Smooth muscle cell of the brain vasculature (primary cell): ENCODE measurements at regions not wholly inside any gene's neighbourhood (a gene's known extent, or its start where the extent isn't known, plus 50 kb on each side); places are given as distances from the start of the nearest gene placed in this dataset.
"Not testable (repeated sequence)": the region's sequence is repeated elsewhere in the genome, so short reads cannot be mapped to it uniquely, and the experiment has no call there.

Experiments
- DNase-seq: peaks from one replicate; pipeline ENCODE4 v3.0.0-alpha.2; 2012; ENCODE audit warnings: low read depth, low spot score

DNA sequence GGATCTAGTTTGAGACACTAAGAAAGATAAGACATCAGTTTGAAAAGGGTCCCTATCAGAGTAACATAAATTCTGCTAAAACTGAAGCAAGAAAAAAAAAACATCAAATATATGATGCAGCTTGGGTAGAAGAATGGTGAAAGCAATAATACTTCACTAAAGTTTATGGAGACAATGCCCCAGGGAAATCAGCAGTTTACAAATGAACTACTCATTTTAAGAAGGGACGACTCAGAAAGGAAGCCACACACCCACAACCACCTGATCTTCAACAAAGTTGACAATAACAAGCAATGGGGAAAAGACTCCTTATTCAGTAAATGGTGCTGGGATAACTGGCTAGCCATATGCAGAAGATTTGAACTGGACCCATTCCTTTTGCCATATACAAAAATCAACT, 143.5 kb downstream of the TPBG start:
- DNase-seq = no peak

DNA sequence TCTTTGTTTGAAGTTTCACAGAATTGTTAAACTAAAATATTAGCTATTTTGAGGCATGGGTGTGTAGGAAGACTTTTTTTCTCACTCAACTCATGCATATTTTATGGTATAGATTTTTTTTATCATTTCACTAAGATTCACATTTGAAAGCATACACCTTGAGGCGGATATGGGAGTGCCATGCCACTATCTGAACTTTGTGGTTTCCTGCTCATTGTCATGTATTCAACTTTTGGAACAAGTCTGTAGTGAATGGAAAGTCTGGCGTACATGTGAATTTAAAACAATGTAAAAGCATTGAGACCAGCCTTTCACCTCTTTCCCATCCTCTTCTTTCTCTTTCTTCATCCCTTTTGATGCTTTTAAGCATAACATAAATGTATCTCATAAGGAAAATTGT, 147.9 kb downstream of the TPBG start:
- DNase-seq = no peak

DNA sequence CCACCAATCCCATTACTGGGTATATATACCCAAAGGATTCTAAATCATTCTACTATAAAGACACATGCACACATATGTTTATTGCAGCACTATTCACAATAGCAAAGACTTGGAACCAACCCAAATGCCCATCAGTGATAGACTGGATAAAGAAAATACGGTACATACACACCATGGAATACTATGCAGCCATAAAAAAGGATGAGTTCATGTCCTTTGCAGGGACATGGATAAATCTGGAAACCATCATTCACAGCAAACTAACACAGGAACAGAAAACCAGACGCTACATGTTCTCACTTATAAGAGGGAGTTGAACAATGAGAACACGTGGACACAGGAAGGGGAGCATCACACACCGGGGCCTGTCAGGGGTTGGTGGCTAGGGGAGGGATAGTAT, 154.3 kb downstream of the TPBG start:
- not testable (repeated sequence) for DNase-seq

DNA sequence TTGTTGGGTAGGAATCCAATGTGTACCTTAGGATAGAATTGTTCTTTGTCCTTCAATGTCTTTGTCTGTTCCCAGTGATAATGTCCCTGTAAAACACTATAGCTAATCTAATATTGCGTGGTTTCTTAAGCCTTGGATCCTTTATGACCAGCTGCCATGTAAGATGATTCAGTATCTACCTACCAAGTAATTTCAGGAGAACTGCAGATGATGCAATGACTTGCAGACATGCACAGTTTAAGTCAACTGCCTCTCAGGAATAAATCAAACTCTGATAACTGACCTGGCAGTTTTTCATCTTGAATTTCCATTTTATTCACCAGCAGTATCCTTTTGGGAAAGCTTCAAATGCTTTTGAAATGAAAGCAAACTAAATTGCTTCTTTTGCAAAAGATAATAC, 157.8 kb downstream of the TPBG start:
- DNase-seq = no peak

DNA sequence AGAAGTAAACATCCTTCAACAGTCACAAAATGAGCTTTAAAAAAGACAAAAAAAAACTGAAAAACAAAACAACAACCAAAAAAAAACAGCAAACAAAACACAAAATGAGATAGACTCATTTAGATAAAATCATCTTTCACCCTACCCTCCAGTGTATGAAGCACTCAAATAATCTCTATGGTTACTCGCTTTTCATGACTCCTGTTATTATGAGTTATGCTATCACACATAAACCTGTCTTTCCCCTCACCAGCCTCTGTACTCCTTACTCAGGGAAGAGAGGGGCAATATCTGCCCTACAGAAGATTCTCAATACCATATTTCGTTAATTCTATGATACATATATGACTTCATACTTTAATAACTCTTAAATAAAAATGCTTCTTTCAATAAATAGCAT, 158.2 kb downstream of the TPBG start:
- no peak for DNase-seq

DNA sequence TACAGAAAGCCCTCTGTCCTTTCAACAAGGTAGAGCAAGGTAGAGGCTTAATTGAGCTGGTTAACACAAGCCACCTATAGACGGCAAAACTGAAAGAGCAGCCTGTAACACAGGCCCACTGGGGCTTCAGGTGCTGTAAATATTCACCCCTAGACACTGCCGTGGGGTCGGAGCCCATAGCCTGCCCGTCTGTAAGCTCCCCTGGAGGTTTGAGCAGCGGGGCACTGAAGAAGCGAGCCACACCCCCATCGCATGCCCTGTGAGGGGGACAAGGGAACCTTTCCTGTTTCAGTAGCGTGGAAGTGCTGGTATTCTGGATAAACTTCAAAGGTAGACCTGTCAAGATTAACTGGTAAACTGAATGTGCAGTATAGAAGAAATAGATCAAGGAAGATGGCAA, 160.4 kb downstream of the TPBG start:
- no peak for DNase-seq

GRCh38 chr6:82525775-82526495, 162.3 kb downstream of the TPBG start:
- DNase-seq = no peak

GRCh38 chr6:82529960-82530460, 166.4 kb downstream of the TPBG start:
- DNase-seq = not testable (repeated sequence)

DNA sequence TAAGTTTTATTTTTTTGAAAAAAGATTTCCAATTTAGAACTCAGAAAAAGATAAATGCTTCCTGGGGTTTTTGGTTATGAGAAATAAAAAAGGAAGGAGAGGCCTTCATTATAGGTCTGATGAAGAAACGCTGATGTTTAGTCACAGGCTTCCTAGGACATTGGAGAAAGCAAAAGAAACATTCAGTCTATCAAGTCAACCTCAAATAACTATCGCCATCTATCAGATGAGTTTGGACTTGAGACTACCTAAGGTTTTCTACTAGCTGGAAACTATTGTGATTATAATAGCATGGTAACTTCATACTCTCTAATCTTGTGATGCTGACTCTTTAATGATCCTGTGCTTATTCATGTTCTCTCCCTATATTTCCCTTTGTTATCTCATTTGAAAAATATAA, 171.3 kb downstream of the TPBG start:
- DNase-seq = no peak

DNA sequence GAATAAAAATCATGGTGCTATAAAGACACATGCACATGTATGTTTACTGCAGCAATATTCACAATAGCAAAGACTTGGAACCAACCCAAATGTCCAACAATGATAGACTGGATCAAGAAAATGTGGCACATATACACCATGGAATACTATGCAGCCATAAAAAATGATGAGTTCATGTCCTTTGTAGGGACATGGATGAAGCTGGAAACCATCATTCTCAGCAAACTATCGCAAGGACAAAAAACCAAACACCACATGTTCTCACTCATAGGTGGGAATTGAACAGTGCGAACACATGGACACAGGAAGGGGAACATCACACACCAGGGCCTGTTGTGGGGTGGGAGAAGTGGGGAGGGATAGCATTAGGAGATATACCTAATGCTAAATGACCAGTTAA, 185.9 kb downstream of the TPBG start:
- DNase-seq = not testable (repeated sequence)

DNA sequence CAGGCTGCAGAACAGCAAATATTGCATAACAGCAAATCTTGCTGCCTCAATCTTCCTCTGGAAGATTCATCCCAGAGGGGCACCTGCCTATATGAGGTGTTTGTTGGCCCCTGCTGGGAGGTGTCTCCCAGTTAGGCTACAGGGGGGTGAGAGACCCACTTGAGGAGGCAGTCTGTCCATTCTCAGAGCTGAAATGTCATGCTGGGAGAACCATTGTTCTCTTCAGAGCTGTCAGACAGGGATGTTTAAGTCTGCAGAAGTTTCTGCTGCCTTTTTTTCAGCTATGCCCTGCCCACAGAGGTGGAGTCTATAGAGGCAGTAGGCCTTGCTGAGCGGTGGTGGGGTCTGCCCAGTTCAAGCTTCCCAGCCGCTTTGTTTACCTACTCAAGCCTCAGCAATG, 187.7 kb downstream of the TPBG start:
- not testable (repeated sequence) for DNase-seq

DNA sequence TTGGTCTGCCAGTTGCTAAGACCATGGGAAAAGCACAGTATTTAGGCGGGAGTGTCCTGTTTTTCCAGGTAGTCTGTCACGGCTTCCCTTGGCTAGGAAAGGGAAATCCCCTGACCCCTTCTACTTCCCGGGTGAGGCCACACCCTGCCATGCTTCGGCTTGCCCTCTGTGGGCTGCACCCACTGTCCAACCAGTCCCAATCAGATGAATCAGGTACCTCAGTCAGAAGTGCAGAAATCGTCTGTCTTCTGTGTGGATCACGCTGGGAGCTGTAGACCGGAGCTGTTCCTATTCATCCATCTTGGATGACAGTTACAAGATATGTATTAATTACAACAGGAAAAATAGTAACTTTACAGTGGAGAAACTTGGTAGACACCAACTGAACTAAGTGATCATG, 188.2 kb downstream of the TPBG start:
- DNase-seq = no peak

DNA sequence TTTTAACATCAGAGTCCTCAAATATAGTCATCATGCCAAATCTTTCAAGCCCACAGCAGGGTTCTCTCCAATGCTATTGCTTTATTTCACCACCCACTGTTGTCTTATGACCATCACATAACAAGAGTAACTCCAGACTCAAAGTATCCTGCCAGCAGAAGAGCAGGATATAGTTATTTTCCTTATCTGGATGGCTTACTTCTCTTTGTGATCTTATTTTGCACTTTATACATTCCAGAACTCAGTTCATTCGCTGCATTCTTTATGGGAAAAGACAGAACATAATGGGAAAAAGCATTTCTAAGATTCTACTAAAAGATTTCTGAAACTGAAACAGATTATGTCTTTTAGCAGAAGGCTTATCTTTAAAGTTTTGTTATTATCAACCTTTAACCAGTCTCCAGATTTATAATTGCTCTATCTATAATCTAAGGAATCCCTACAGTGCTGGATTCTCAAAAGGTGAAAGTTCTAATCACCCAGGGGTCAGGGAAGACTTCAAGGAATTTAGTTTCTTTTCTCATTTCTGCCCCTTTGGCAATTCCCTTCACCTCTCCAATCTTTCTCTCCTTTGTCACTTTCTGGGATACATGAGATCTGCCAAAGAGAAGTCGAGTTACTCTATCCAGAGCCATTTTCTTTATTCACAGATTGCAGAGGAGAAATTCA, 190.4 kb downstream of the TPBG start:
- DNase-seq = peak; percentile 53

- DNase-seq = no peak
Measured at GRCh38 chr6:82554666-82555065, 191.0 kb downstream of the TPBG start.

GRCh38 chr6:82555801-82556200, 192.2 kb downstream of the TPBG start:
- DNase-seq = no peak

DNA sequence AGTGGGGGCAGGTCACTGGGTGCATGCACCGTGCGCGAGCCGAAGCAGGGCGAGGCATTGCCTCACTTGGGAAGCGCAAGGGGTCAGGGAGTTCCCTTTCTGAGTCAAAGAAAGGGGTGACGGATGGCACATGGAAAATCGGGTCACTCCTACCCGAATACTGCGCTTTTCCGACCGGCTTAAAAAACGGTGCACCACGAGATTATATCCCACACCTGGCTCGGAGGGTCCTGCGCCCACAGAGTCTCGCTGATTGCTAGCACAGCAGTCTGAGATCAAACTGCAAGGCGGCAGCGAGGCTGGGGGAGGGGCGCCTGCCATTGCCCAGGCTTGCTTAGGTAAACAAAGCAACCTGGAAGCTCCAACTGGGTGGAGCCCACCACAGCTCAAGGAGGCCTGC, 194.9 kb downstream of the TPBG start:
- not testable (repeated sequence) for DNase-seq

GRCh38 chr6:82567621-82568020, 204.0 kb downstream of the TPBG start:
- no peak for DNase-seq

DNA sequence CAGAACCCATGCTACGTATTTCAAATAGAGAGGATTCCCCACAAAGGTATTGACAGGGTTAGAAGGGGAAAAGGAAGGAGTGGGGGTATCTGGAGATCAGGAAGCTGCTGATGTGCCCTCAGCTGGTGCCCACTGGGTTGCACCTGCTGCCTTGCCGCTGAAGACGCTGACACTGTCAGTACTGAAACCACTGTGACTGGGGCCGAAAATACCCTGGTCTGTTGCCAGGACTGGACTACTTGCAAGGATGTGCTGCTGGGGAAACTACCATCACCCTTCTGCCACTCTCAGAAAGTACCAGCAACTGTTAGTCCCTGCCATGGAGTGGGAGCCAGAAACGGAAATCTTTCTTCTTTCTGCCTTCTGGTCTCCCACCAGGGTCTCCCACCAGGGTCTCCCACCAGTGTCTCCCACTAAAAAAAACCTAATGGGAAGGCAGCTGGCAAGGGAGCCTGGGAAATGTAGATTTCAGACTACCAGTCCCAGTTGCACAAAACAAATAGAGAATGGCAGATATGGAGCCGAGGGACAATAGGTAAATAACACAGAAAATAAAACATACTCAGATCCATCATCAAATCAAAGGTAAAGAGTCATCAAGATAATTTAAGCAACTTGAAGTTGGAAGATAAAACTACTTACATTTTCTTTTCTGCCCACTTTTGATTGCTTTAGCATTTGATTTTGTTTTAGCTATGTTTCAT, 204.8 kb downstream of the TPBG start:
- no peak for DNase-seq

DNA sequence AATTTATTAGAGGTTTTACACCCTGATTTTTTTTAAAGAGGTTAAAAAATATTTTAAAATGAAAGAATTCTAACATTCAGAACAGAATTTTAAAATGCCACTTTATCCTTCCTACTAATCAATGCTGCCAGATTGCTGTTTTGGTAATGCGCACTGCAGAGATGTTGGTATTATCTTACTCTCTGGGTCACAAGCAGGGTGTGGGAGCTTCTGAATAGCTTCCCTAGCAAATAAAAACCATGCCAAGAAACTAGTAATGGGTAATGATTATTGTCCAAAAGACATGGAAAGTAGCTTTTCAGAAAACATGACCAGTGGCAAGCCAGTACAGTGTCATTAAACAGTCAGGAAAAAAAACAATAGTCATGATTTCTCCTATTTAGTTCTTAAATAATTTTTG, 205.4 kb downstream of the TPBG start:
- DNase-seq = no peak

DNA sequence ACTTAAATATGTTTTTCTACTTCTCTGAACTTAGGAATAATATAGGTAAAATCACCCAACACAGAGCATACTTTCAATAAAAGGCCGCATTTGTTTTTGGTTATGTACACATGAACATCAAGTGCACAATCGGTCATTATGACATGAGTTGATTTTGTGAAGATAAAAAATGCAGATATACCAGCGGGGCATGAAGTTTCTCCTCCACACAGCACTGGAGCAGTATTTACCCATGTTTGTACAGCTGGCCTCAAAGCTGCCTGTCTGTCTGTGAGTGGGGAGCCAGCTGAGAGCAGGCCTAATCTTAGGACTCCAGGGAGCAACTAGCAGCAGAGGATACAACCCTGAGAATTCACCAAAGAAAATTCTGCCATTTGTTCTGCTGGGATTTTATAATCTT, 206.5 kb downstream of the TPBG start:
- peak; percentile 71 for DNase-seq

DNA sequence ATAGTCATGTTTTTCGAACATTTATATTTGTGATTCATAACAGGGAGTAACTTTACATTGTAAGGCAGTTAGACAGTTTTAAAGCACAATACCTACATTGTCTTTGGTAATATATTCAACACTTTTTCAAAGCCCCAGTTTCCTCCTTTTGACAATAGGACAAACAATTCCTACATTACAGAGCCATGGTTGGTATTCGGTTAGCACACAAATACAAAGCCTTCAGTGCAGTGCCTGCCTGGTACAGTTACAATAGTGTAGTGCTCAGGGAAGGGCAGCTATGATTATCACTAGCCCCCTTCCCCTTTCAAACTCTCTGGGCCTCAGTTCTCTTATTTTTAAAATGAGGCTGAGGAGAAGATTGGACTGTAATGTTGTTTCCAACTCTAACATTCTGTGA, 207.8 kb downstream of the TPBG start:
- no peak for DNase-seq

DNA sequence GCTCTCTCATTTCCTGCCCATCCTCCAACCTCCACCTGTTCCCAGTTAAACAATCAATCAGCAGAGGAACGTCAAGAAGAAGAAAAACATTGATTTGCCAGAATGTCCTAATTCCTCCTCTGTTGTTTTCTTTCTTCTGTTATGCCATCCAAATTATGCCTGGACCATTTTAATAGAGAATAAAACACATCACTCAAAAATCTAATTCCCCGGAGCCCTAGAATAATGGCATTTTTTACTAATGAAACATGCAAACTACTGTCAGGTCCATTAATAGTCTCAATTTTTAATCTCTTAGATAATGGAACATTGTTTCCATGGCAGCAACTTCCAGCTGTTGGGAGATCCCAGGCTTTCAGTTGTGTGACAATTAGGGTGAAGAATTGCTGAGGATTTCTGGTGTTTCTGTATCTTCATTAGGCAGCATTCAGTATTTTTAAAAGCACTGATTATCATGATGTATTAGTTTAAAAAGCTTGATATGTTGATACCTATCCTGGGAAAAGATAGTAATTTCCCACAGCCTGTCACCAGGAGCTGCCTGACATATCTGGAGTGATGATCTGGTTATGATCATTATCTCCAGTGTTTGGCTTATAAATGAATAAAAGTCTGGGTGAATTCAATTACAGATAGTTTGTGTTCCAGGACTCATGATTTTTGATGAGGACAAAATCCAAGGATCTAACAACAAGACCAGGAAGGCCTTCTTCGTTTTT, 209.8 kb downstream of the TPBG start:
- no peak for DNase-seq
